ENCODE measurements at regions not wholly inside any gene's neighbourhood (a gene's known extent, or its start where the extent isn't known, plus 50 kb on each side); places are given as distances from the start of the nearest gene placed in this dataset.

GRCh38 chr11:95544095-95544856 is 245.3 kb downstream of the FAM76B start:
- H3K4me1 Mint-ChIP-seq = peaks cover 36% of the 10 kb centered on the region
- no peak for TF ChIP-seq CTCF (IDR thresholded peaks at IDR 0.05; ENCODE audit: unreplicated experiment)
- no peaks in the 10 kb centered on the region for H3K27me3 Mint-ChIP-seq (ENCODE audit: low read depth)
- no peak for DNase-seq (ENCODE audit: low spot score in 2 of 2, unreplicated experiment in 2 of 2)
- no peak overlapping the region for H3K4me3 Mint-ChIP-seq
- H3K9me3 Mint-ChIP-seq = peaks cover 10% of the 10 kb centered on the region
- no peaks in the 10 kb centered on the region for H3K36me3 Mint-ChIP-seq
- H3K27ac Mint-ChIP-seq = no peak overlapping the region

- DNase-seq (ENCODE audit: low spot score in 2 of 2, unreplicated experiment in 2 of 2) = no peak
- Mint-ChIP-seq H3K36me3 (no peaks in the 10 kb centered on the region), H3K4me1 (peaks cover 34% of the 10 kb centered on the region), H3K27me3 (ENCODE audit: low read depth) (no peaks in the 10 kb centered on the region), H3K27ac (no peak overlapping the region), H3K9me3 (peaks cover 10% of the 10 kb centered on the region), H3K4me3 (no peak overlapping the region)
- no peak for TF ChIP-seq CTCF (IDR thresholded peaks at IDR 0.05; ENCODE audit: unreplicated experiment)
Observed at GRCh38 chr11:95542868-95543551, 246.6 kb downstream of the FAM76B start.

GRCh38 chr11:95541715-95542114 is 247.9 kb downstream of the FAM76B start:
- Mint-ChIP-seq H3K9me3 (peaks cover 10% of the 10 kb centered on the region), H3K27me3 (ENCODE audit: low read depth) (no peaks in the 10 kb centered on the region), H3K4me3 (no peak overlapping the region), H3K27ac (no peak overlapping the region), H3K4me1 (peaks cover 30% of the 10 kb centered on the region), H3K36me3 (no peaks in the 10 kb centered on the region)
- DNase-seq (ENCODE audit: low spot score in 2 of 2, unreplicated experiment in 2 of 2) = no peak
- no peak for TF ChIP-seq CTCF (IDR thresholded peaks at IDR 0.05; ENCODE audit: unreplicated experiment)

GRCh38 chr11:95536047-95536690 is 253.4 kb downstream of the FAM76B start:
- no peak for TF ChIP-seq CTCF (IDR thresholded peaks at IDR 0.05; ENCODE audit: unreplicated experiment)
- Mint-ChIP-seq H3K9me3 (peaks cover 31% of the 10 kb centered on the region), H3K27me3 (ENCODE audit: low read depth) (no peaks in the 10 kb centered on the region), H3K36me3 (peaks cover 12% of the 10 kb centered on the region), H3K27ac (no peak overlapping the region), H3K4me3 (no peak overlapping the region), H3K4me1 (peaks cover 16% of the 10 kb centered on the region)
- no peak for DNase-seq (ENCODE audit: low spot score in 2 of 2, unreplicated experiment in 2 of 2)

GRCh38 chr11:95534809-95535208 is 254.8 kb downstream of the FAM76B start:
- Mint-ChIP-seq H3K36me3 (peaks cover 12% of the 10 kb centered on the region), H3K4me3 (no peak overlapping the region), H3K4me1 (peaks cover 16% of the 10 kb centered on the region), H3K27ac (no peak overlapping the region), H3K9me3 (peaks cover 26% of the 10 kb centered on the region), H3K27me3 (ENCODE audit: low read depth) (no peaks in the 10 kb centered on the region)
- no peak for DNase-seq (ENCODE audit: low spot score in 2 of 2, unreplicated experiment in 2 of 2)
- TF ChIP-seq CTCF (IDR thresholded peaks at IDR 0.05; ENCODE audit: unreplicated experiment) = no peak
